GM19043 (cell line): ENCODE measurements at regions not wholly inside any gene's neighbourhood (a gene's known extent, or its start where the extent isn't known, plus 50 kb on each side); places are given as distances from the start of the nearest gene placed in this dataset.

ENCODE experiments used
- ATAC-seq: cut with Tn5 transposase; IDR thresholded peaks from one replicate; pipeline ENCODE4 v1.9.1; 2021; ENCODE audit warnings: low read depth; ENCODE audit not compliant: unreplicated experiment

DNA sequence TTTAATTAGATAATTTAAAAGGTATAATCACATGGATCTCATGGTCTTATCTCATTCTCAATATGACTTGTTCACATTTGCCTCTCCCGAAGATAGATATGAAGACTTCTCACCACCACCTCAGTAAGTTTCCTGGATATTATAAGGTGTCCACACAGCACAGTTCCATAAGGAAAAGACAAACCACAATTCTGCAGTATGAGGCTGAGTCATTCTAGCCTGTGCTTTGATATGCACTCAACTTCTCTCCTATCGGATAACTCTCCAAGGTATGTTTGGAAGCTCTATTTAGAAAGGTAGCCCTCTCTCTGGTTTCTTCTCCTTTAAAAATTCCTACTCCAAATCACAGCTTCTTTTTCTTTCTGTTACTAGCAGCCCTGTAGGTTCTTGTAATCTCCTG, 612.8 kb downstream of the ZPLD1 start:
- ATAC-seq = no peak

- ATAC-seq = peak; percentile 63
Observed at GRCh38 chr3:103048068-103048722, 613.4 kb downstream of the ZPLD1 start.

- ATAC-seq = no peak
Observed at GRCh38 chr3:103052236-103052830, 617.5 kb downstream of the ZPLD1 start.

DNA sequence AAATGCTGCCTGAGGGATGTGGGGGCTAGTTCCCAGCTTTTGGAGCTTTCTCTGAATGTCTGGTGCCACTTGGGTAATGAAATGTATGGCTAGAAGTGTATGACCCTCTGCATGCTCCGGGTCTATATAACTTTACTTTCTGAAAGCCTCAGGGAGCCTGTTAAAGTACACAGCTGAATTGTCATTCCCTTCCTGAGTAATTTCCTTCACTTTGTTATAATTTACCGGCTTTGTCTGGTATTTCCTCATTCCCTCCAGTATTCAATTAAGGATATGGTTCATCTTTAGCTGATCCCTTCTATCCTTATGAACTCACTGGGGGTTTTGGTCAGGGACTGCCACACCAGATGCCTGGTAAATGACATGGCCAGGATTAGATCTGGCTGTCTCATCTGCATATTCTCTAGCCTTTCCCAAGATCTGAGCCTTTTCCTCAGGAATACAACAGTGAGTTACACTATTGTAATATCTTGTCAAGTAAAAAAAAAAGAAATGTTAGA, 620.3 kb downstream of the ZPLD1 start:
- ATAC-seq = no peak

GRCh38 chr3:103056542-103056941, 621.7 kb downstream of the ZPLD1 start:
- ATAC-seq = no peak

DNA sequence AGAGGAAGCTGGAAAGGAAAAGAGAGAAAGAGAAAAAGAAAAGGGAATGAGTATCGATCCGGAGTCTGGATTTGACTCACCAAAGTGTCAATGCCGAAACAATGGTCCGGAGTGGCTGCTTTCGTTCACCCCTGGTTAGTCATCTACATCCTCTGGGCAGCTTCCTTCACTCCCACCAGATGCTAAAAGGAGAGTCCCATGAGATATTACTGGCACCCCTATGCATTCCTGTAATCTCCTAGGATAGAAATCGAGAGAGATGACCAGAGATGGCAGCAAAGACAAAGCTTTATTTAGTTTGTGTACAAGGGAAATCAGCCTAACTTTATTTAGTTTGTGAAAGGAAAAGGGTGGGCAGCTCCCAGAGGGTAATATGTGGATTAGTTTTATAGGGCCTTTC, 622.2 kb downstream of the ZPLD1 start:
- ATAC-seq = no peak

DNA sequence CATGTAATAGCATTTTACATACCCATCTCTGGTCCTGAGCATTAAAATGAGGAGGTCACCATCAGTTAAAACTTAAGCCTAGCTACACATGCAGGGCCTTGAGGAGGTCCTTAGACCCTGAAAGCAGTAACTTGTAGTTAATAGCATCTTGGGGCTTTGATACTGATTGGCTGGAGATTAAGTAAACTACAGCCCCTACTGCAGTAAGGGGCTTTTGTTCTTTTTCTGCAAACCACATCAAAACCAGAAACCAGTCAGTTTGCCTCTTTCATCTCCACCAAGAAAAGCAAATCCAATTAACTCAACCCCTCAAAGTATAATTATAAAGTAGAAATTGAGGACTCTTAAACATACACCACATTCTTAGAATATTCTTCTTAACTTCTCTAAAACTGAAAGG, 622.7 kb downstream of the ZPLD1 start:
- no peak for ATAC-seq

- no peak for ATAC-seq
Observed at GRCh38 chr3:103059432-103059831, 624.6 kb downstream of the ZPLD1 start.

DNA sequence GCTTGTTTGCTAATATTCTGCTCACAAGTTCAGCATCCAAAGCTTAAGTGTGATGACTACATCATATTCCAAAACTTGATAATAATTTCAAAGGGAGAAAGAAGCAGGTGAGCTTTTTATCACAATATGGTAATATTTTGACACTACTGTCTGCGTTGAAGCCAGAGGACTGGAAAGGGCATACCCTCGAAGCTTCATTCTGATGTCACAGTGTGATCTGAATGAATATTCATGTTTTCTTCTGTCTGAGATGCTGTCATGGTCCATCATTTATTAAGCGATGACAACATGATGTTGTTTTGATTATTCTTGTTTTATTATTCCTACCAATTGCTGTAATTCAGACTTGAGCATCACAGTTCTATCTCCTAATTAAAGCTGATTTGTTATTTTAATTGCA, 625.4 kb downstream of the ZPLD1 start:
- no peak for ATAC-seq

- no peak for ATAC-seq
Observed at GRCh38 chr3:103067963-103068362, 633.1 kb downstream of the ZPLD1 start.

DNA sequence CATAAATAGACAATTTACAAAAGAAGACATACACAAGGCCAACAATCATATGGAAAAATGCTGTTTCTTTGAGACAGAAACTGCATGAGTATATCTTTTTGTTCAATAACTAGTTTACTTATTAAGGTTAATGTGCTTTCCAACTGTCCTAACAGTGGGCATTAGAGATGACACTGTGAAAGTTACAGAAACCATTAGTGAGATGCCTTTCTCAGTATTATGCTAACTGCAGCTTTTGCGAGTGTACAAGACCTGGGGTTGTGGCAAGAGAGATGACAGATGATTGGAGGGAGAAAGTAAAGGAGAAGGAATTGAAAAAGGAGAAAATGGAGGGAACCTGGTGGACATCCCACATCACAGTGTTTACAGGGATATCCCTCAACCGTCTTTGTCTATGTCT, 640.5 kb downstream of the ZPLD1 start:
- ATAC-seq = no peak

DNA sequence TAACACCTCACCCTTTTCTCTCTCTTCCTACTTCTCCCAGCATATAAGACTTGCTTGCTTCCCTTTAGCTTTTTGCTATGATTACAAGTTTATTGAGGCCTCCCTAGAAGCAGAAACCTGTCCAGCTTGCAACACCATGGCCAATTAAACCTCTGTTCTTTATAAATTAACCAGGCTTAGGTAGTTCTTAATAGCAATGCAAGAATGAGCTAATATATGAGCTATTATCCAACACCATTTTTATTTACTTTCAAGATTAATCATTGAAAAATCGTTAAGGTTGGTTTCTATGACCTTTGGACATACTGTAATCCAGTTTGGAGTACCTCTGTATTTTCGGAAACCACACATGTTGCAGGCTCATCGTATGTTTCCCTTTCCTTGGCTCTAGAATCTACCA, 643.1 kb downstream of the ZPLD1 start:
- ATAC-seq = no peak

DNA sequence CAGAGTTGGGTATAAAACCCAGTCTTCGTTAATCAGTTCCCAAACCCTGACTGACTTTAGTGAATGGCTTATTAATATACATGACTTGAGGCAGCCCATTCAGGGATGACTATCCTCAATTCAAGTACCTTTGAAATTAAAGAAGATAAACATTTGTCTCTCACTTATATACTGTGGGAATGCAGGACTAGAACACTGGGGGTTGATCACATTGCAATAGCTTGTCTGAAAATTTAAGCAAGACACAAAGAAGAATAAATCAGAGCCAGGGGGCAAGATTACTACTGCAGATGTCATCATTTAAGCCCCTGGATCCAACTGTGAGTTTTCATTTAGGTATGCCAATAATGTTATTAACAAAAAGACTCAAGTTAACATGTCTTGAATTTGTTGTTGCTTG, 647.7 kb downstream of the ZPLD1 start:
- no peak for ATAC-seq

GRCh38 chr3:103083848-103084631, 649.2 kb downstream of the ZPLD1 start:
- no peak for ATAC-seq

DNA sequence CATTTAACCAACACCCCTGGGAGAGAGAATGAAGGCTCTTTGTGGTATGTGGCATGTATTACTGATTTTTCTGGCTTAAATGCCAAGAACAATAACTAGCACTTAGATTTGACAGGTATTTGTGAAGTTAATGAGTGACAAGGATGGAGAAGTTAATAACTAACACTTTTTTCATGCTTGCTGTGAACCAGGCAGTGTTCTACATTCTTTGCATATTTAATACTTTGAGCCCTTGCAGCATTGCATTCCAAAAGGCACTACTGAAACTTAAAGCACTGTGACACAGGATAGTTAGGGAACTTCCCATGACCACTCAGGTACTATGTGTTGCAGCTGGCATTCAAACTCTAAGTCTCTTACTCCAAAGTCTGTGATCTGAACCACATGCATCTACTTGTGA, 650.6 kb downstream of the ZPLD1 start:
- peak; percentile 73 for ATAC-seq

- no peak for ATAC-seq
Observed at GRCh38 chr3:103089758-103090157, 654.9 kb downstream of the ZPLD1 start.

DNA sequence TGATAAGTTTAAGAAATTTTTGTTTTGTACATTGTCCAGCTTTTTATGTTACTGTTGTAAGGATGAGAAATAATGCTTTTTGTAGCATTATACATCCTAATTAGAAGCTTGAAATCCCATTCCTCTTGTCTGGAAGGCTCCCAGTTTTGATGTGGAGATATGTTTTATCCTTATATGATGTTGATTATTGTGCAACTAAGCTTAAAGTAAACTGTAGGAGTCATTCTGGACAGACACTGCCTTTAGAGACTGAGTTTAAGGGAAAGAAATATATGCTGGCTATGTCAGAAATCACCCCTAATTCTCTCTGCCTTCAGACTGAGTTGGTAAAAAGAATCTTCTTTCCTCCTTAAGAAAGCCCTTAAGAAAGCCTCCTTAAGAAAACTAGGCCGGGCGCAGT, 670.4 kb downstream of the ZPLD1 start:
- no peak for ATAC-seq

DNA sequence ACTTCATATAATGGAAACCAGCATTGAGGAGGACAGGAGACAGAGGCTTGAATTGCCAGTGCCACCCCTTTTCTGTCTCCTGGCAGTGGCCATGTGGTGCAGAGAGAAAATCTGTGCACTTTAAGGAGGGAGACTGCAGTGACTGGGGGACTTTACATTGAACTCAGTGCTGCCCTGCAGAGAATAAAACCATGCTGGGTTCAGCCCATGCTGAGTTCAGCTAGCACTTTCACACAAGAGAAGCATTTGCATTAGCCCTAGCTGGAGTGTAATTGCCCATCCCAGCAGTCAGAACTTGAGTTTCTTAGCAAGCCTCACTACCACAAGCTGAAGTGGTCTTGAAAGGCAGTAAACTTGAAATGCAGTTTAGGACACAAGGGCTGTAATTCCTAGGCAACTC, 677.5 kb downstream of the ZPLD1 start:
- ATAC-seq = no peak

DNA sequence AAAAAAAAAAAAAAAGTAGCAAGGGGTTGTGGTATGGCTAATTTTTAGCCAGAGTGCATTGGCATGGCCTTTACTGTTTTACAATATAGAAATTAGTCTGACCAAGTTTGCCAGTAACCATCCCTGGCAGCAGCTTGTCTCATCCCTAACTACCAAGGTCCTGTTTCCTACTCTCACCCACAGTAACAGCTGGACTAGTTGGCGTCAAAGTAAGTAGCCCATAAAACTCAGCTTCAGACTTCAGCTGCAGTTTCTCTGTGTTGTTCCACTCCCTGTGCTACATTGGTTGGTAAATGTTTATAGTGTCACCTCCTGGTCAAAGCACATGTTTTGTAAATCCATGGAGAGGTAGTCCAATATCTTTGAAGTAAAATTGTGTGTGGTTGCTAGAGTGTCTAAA, 691.3 kb downstream of the ZPLD1 start:
- ATAC-seq = peak; percentile 35

DNA sequence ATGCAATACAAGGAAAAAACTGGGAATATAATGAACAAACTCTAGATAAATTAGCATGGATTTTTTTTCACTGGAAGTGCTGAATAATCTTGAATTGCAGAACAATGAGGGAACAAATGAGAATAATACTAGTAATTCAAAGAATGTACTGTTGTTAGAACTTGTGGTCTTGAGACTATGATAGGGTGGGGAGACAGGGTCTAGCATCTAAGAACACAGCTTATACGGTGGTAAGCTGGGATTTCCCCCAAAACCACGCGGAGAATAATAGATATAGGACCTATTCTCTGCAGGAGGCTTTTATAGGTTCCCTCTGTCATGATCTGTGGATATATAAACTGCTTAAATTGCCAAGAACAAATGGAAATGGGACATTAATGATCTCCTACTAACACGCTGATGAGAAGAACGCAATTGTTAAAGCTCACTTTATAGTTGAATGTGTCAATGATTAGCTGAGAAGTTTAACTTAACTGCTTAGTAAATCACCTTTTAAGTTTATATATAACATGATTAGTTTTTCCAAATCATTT, 692.3 kb downstream of the ZPLD1 start:
- ATAC-seq = no peak

DNA sequence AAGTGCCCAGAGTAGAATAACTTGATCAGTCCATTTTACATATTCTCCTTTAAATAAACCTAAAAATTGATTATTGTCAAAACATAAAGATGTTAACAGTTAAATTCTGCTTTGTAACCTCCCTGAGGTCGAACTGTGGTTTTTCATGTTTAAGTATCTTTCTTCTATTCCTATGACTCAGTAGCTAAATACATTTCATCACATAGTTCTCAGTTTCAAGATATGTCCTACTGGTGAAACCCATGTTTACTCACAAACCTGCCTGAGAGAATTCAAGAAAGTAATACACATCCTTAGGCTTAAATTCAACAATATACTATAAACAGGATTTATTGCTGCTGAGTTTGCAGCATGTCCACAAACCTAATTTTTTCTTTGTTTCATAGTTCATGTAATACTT, 692.9 kb downstream of the ZPLD1 start:
- ATAC-seq = peak; percentile 91
